ENCODE measurements at regions not wholly inside any gene's neighbourhood (a gene's known extent, or its start where the extent isn't known, plus 50 kb on each side); places are given as distances from the start of the nearest gene placed in this dataset.

DNA sequence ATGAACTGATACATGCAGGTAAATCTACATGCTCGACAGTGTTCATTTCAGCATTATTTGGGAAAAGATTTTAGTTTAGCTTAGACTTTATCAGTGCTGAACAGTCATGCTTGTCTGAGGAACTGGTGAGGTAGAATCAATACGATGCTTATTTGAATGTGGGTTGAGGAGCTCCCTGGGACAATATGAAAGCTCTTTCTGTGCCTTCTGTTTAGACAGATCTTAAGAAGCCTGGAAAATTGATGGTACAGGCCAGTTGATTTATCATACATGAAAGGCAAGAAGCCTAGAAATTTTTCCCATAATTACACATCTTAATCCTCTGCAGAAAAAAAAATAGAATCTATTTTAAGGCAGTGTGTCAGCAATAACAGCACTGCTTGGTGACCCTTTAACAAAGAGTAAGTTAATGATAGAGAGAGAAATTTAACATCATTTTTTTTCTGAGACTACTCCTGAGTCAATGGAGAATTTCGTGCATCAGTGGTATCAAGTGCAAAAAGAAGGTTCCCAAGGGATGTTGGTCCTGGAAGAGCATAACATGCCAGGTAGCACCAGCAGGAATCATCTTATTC, 252.2 kb upstream of the CDH20 start:
- Histone ChIP-seq H3K4me2 (ENCODE audit: low read length) (no peak overlapping the region), H2BK120ac (ENCODE audit: insufficient read depth, low read length, poor library complexity) (no peak overlapping the region), H3K79me2 (ENCODE audit: control insufficient read depth, insufficient read depth, low read length, poor library complexity) (no peaks in the 10 kb centered on the region), H3K9me3 (ENCODE audit: insufficient read depth, low read depth, low read length) (no peaks in the 10 kb centered on the region), H4K12ac (ENCODE audit: low read depth, low read length) (no peak overlapping the region), H2BK12ac (ENCODE audit: low read length) (no peak overlapping the region), H3K4me3 (ENCODE audit: low read depth, low read length) (no peak overlapping the region), H4K91ac (ENCODE audit: low read depth, low read length) (no peak overlapping the region), H3K23ac (ENCODE audit: low read length) (no peak overlapping the region), H3K4ac (ENCODE audit: low read depth, low read length) (no peak overlapping the region), H2AK5ac (ENCODE audit: low read length) (no peak overlapping the region), H3K9ac (ENCODE audit: low read length) (no peak overlapping the region), H2BK5ac (ENCODE audit: low read depth, low read length, poor library complexity) (no peak overlapping the region), H4K8ac (ENCODE audit: low read depth, low read length) (no peak overlapping the region), H3K36me3 (ENCODE audit: control insufficient read depth in 1 of 2, insufficient read depth in 2 of 2, low read length in 2 of 2) (no peaks in the 10 kb centered on the region), H3K4me1 (ENCODE audit: control insufficient read depth in 1 of 2, insufficient read depth in 2 of 2, low read length in 2 of 2) (peaks cover 4% of the 10 kb centered on the region in 2 experiments), H2AFZ (ENCODE audit: insufficient read depth, low read length, poor library complexity) (no peak overlapping the region), H3K27me3 (ENCODE audit: insufficient read depth, low read length) (no peaks in the 10 kb centered on the region), H3K79me1 (ENCODE audit: low read length) (peaks cover 2% of the 10 kb centered on the region), H3K27ac (ENCODE audit: low read depth, low read length) (no peak overlapping the region), H3K14ac (ENCODE audit: low read length) (no peak overlapping the region), H3K18ac (ENCODE audit: low read length) (no peak overlapping the region)
- WGBS (ENCODE audit: extremely low coverage, insufficient coverage, insufficient read length), result no CpG with 5 or more reads among the region's 3 CpGs
- DNase-seq, result no peak

DNA sequence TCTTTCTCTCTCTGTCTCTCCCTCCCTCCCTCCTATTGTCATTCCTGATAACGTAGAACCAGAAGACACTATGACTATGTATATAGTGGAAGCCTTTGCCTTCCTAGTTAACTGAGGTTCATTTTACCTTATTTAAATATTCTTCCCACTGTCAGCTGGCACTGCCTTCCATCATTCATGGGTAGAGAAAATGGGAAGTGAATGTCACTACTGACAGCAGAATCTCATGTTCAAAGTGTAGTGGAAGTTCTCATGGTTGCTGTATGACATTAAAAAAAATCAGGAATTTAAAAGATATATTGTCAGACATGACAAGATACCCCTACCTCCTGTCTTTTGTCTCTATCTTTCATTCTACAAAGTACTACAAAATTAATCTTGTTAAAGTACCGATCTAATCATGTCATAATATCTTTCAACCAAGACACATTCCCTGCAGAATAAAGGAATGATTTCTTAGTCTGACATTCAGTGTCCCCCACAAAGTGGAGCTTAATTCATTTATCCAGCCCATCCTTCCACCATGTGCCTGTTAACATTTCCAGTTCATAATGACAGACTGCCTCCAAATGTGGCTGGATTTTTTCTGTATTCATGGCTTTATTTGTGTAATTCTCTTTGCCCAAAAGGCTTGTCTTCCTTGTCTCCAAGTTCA, 250.1 kb upstream of the CDH20 start:
- H4K12ac ChIP-seq (ENCODE audit: low read depth, low read length), result no peak overlapping the region
- H2AFZ ChIP-seq (ENCODE audit: insufficient read depth, low read length, poor library complexity), result no peak overlapping the region
- H2BK12ac ChIP-seq (ENCODE audit: low read length), result no peak overlapping the region
- H3K18ac ChIP-seq (ENCODE audit: low read length), result no peak overlapping the region
- H3K27ac ChIP-seq (ENCODE audit: low read depth, low read length), result no peak overlapping the region
- H3K14ac ChIP-seq (ENCODE audit: low read length), result no peak overlapping the region
- H3K4me1 ChIP-seq (ENCODE audit: control insufficient read depth in 1 of 2, insufficient read depth in 2 of 2, low read length in 2 of 2), result peaks cover 6 to 7% of the 10 kb centered on the region in 2 experiments
- no peak overlapping the region for H4K91ac ChIP-seq (ENCODE audit: low read depth, low read length)
- H2BK120ac ChIP-seq (ENCODE audit: insufficient read depth, low read length, poor library complexity), result no peak overlapping the region
- WGBS (ENCODE audit: extremely low coverage, insufficient coverage, insufficient read length), result no CpG with 5 or more reads among the region's 2 CpGs
- no peaks in the 10 kb centered on the region for H3K27me3 ChIP-seq (ENCODE audit: insufficient read depth, low read length)
- H3K79me1 ChIP-seq (ENCODE audit: low read length), result peaks cover 6% of the 10 kb centered on the region
- no peak overlapping the region for H3K4me3 ChIP-seq (ENCODE audit: low read depth, low read length)
- H3K36me3 ChIP-seq (ENCODE audit: control insufficient read depth in 1 of 2, insufficient read depth in 2 of 2, low read length in 2 of 2), result no peaks in the 10 kb centered on the region
- no peaks in the 10 kb centered on the region for H3K9me3 ChIP-seq (ENCODE audit: insufficient read depth, low read depth, low read length)
- H2BK5ac ChIP-seq (ENCODE audit: low read depth, low read length, poor library complexity), result no peak overlapping the region
- no peak overlapping the region for H3K9ac ChIP-seq (ENCODE audit: low read length)
- no peaks in the 10 kb centered on the region for H3K79me2 ChIP-seq (ENCODE audit: control insufficient read depth, insufficient read depth, low read length, poor library complexity)
- no peak overlapping the region for H3K23ac ChIP-seq (ENCODE audit: low read length)
- no peak overlapping the region for H4K8ac ChIP-seq (ENCODE audit: low read depth, low read length)
- no peak overlapping the region for H3K4me2 ChIP-seq (ENCODE audit: low read length)
- no peak for DNase-seq
- H2AK5ac ChIP-seq (ENCODE audit: low read length), result no peak overlapping the region
- no peak overlapping the region for H3K4ac ChIP-seq (ENCODE audit: low read depth, low read length)

- H4K8ac ChIP-seq (ENCODE audit: low read depth, low read length), result no peak overlapping the region
- no peak overlapping the region for H2BK5ac ChIP-seq (ENCODE audit: low read depth, low read length, poor library complexity)
- H3K4me1 ChIP-seq (ENCODE audit: control insufficient read depth in 1 of 2, insufficient read depth in 2 of 2, low read length in 2 of 2), result peaks cover 6 to 7% of the 10 kb centered on the region in 2 experiments
- H3K4ac ChIP-seq (ENCODE audit: low read depth, low read length), result no peak overlapping the region
- H3K9ac ChIP-seq (ENCODE audit: low read length), result no peak overlapping the region
- peak in 1 of 2 donors; percentile 2 for DNase-seq
- no peak overlapping the region for H2AFZ ChIP-seq (ENCODE audit: insufficient read depth, low read length, poor library complexity)
- no peaks in the 10 kb centered on the region for H3K9me3 ChIP-seq (ENCODE audit: insufficient read depth, low read depth, low read length)
- no peaks in the 10 kb centered on the region for H3K27me3 ChIP-seq (ENCODE audit: insufficient read depth, low read length)
- no peak overlapping the region for H2BK12ac ChIP-seq (ENCODE audit: low read length)
- H3K23ac ChIP-seq (ENCODE audit: low read length), result no peak overlapping the region
- H3K27ac ChIP-seq (ENCODE audit: low read depth, low read length), result peak overlapping the region; percentile 59
- H3K79me2 ChIP-seq (ENCODE audit: control insufficient read depth, insufficient read depth, low read length, poor library complexity), result no peaks in the 10 kb centered on the region
- H2AK5ac ChIP-seq (ENCODE audit: low read length), result no peak overlapping the region
- no peak overlapping the region for H3K14ac ChIP-seq (ENCODE audit: low read length)
- H3K4me3 ChIP-seq (ENCODE audit: low read depth, low read length), result no peak overlapping the region
- H3K18ac ChIP-seq (ENCODE audit: low read length), result no peak overlapping the region
- no peak overlapping the region for H3K4me2 ChIP-seq (ENCODE audit: low read length)
- H3K36me3 ChIP-seq (ENCODE audit: control insufficient read depth in 1 of 2, insufficient read depth in 2 of 2, low read length in 2 of 2), result no peaks in the 10 kb centered on the region
- H4K91ac ChIP-seq (ENCODE audit: low read depth, low read length), result no peak overlapping the region
- no CpG with 5 or more reads among the region's 3 CpGs for WGBS (ENCODE audit: extremely low coverage, insufficient coverage, insufficient read length)
- H3K79me1 ChIP-seq (ENCODE audit: low read length), result peaks cover 6% of the 10 kb centered on the region
- no peak overlapping the region for H4K12ac ChIP-seq (ENCODE audit: low read depth, low read length)
- peak overlapping the region; percentile 66 for H2BK120ac ChIP-seq (ENCODE audit: insufficient read depth, low read length, poor library complexity)
Measured at GRCh38 chr18:61085036-61085435, 248.2 kb upstream of the CDH20 start.

DNA sequence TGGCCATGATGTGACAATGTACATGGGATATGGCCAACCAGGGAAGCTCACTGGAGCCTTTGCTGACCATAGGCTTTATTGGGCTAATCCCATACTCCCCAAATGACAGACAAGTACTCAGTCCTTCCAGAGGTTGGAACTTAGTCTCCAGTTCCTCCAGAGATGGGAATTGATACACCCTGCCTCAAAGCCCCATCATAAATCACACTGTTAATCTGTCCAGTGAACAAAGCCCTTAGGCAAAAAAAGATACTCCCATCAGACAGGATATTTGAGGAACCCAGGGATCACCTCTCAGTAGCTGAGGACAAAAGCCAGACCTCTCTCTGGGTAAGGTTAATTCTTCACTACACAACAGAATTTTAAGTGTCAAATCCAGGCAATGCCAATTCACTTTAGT, 247.5 kb upstream of the CDH20 start:
- no peak for DNase-seq
- H4K91ac ChIP-seq (ENCODE audit: low read depth, low read length), result peak overlapping the region; percentile 70
- peak overlapping the region; percentile 59 for H3K27ac ChIP-seq (ENCODE audit: low read depth, low read length)
- peaks cover 6% of the 10 kb centered on the region for H3K79me1 ChIP-seq (ENCODE audit: low read length)
- H3K79me2 ChIP-seq (ENCODE audit: control insufficient read depth, insufficient read depth, low read length, poor library complexity), result no peaks in the 10 kb centered on the region
- H3K4ac ChIP-seq (ENCODE audit: low read depth, low read length), result no peak overlapping the region
- peak overlapping the region; percentile 5 for H2BK120ac ChIP-seq (ENCODE audit: insufficient read depth, low read length, poor library complexity)
- H3K4me3 ChIP-seq (ENCODE audit: low read depth, low read length), result no peak overlapping the region
- H3K36me3 ChIP-seq (ENCODE audit: control insufficient read depth in 1 of 2, insufficient read depth in 2 of 2, low read length in 2 of 2), result no peaks in the 10 kb centered on the region
- H3K14ac ChIP-seq (ENCODE audit: low read length), result peak overlapping the region; percentile 57
- peak overlapping the region; percentile 82 for H3K18ac ChIP-seq (ENCODE audit: low read length)
- no peak overlapping the region for H4K8ac ChIP-seq (ENCODE audit: low read depth, low read length)
- H2AK5ac ChIP-seq (ENCODE audit: low read length), result no peak overlapping the region
- no peaks in the 10 kb centered on the region for H3K9me3 ChIP-seq (ENCODE audit: insufficient read depth, low read depth, low read length)
- H3K23ac ChIP-seq (ENCODE audit: low read length), result no peak overlapping the region
- peak overlapping the region; percentile 77 for H2BK12ac ChIP-seq (ENCODE audit: low read length)
- H2BK5ac ChIP-seq (ENCODE audit: low read depth, low read length, poor library complexity), result no peak overlapping the region
- no peaks in the 10 kb centered on the region for H3K27me3 ChIP-seq (ENCODE audit: insufficient read depth, low read length)
- no peak overlapping the region for H2AFZ ChIP-seq (ENCODE audit: insufficient read depth, low read length, poor library complexity)
- peaks cover 6 to 7% of the 10 kb centered on the region in 2 experiments for H3K4me1 ChIP-seq (ENCODE audit: control insufficient read depth in 1 of 2, insufficient read depth in 2 of 2, low read length in 2 of 2)
- H4K12ac ChIP-seq (ENCODE audit: low read depth, low read length), result no peak overlapping the region
- H3K4me2 ChIP-seq (ENCODE audit: low read length), result no peak overlapping the region
- H3K9ac ChIP-seq (ENCODE audit: low read length), result no peak overlapping the region
